Left forelimb (tissue), 1 donor: ENCODE measurements at regions not wholly inside any gene's neighbourhood (a gene's known extent, or its start where the extent isn't known, plus 50 kb on each side); places are given as distances from the start of the nearest gene placed in this dataset.
"Not testable (repeated sequence)": the region's sequence is repeated elsewhere in the genome, so short reads cannot be mapped to it uniquely, and the experiment has no call there.

Experiments
- DNase-seq: peaks from one replicate; pipeline ENCODE4 v3.0.0-alpha.2; 2018; ENCODE audit warnings: low spot score

DNA sequence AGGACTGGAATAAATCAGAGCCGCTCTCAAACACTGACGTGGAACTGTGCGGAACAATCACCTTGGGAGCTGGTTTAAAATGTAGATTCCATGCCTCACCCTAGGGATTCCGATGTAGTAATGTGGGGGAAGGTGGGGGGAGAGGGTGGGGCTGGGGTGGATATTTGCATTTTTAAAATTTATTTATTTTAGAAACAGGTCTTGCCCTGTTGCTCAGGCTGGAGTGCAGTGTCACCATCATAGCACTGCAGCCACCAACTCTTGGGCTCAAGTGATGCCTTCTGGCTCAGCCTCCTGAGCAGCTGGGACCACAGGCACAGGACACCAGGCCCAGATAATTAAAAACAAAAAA is 101.9 kb upstream of the SEC22B start:
- DNase-seq, result not testable (repeated sequence)

DNA sequence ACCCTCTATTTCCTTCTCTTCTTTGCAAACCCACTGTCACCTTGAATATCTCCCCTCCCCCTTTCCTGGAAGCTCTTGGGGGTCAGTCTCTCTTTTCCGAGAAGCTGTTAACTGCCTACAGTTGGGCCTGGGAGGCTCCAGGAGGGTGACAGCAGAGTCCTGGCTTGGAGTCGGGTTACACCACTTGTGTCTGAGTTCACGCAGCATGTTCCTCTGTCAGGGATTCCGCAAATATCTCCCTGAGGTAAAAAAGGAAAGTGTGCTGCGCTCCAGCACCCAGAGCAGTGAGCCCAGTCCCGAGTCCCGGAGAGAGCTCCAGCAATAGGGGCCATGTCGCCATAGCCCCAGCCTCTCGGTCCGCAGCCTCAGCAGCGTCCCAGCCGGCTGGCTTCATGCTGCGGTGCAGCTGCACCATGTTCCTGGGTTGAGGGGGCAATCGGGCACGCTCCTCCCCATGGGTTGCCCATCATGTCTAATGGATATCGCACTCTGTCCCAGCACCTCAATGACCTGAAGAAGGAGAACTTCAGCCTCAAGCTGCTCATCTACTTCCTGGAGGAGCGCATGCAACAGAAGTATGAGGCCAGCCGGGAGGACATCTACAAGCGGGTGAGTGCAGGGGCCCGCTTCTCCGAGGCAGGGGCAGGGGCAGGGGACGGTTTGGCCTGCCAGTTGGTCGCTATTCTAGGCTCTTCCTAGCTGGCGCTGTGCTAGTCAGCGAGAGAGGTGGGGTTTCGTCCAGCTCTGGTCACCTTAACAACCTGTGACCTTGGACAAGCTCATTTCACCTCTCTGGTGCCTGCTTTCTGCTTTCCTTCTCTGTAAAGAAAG is 101.3 kb upstream of the SEC22B start:
- not testable (repeated sequence) for DNase-seq

DNA sequence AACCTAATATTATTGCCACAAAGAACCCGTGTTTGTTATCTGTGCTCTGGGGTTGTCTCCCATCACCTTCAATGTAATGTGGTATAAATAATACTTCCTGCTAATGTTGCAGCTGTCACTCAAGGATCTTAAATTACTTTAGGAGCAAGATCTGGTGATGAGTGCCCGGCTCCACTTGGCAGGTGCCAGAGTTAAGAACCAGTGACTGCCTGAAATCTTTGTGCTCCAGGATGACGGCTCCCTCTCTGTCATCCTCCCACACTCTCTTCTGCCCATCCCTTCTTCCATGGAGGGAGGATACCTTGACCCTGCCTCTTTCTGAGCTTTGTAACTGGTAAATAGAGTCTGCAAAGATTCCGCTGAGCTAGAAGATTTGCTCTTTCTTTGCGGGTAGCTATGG is 100.4 kb upstream of the SEC22B start:
- DNase-seq, result not testable (repeated sequence)

DNA sequence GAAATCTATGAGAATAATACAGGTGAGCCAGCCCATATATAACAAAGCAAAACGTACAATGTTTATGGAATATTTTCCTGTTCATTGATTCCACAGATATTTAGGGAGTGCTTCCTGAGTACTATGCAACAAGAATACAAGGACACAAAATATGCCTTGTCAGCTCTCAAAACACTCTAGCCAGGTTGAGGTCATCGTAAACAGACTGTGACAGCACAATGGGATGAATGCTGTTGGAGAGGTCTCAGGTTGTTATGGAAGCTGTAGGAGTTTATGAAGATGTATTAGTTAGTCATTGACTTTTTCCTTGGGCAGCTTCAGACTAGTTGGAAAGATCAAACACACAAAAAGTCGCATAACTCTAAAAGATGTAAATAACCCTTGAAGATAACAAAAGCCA is 98.1 kb upstream of the SEC22B start:
- DNase-seq, result not testable (repeated sequence)

DNA sequence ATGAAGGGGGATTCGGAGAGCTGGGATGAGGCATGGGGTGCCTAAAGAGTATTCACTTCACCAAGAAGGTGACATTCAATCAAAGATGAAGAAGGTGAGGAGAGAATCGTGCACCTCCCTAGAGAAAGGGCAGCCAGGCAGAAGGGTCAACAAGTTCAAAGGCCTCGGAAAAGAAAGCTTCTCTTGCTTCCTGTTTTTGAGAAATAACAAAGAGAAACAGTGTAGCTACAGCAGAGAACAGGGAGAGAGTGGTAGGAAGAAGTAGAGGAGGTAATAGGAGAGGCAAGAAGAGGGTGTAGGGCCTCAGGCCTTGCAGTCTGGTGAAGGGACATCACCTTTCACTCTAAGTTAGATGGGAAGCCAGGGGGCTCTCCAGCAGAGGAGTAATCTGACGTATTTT is 97.0 kb upstream of the SEC22B start:
- DNase-seq, result not testable (repeated sequence)

DNA sequence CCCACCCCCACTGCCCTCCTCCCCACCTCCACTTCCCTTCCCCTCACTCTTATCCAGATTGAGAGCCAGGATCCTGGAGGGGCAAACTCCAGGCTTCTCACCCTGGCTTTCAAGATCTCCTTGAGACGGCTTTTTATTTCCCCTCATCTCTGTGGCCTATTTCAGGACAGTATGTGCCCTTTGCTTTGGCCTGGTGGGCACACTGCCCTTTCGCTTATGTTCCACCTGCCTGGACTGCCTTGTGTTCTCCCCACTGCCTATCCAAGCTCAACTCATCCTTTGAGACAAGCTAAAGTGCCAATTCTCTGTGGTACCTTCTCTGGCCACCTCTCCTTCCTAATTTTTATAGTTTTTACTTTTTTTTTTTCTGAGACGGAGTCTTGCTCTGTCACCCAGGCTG is 95.9 kb upstream of the SEC22B start:
- not testable (repeated sequence) for DNase-seq

DNA sequence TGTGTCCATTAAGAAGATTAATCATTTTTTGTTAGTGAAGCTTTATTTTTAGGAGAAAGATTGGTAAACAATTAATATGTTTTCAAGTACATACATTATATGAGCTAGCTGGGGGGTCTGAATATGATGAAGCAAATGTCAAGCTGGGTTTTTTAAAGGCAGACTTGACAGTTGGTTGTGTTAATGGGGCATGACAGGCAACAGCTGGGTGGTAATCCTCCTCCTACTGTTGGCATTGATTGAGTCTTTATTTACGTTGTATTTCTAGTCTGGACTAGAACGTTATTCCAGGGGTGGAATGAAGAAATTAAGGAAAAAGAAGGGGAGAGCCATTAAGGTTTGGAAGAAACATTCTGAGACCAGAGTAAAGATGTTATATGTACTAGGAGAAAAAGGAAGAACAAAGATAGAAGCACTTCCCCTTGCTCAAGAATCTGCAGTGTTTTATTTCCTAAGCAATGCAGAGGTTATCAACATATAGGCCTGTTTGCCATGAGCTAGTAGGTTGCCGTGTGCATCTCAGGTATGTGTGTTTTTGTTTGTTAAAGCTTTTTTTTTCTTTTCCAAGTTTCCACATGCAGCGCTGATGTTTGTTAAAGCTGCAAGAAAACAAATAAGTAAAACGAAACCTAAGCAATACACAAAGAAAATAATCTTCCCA is 95.4 kb upstream of the SEC22B start:
- not testable (repeated sequence) for DNase-seq

DNA sequence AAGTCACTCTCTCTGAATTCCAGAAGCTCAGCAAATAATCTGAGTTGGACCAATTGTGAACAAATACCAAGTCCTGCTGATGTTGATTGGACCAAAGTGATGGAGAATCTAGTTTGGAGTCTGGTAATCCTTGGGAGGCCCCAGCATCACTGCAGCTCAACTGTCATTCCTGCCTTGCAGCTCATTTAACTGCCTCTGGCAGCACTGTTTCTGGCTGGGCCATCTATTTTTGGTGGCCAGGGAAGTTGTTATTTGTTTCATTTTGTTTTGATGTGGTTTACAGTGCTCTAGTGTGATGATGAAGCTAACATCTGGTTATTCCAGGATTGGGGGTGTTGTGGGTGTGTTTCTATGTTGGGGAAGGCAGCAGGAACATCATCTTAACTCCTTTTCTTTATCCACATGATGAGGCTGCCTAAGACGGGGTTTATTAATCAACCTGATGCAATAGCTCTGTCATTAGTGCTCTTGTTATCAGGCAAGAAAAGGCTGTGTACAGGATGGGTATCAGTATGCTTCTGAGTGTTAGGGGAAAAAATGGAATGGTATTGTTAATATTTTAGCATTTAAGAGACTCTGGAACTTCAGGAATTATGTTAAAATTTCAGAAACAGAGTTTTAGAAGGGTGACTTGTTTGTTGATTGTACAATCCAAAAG is 91.7 kb upstream of the SEC22B start:
- DNase-seq, result not testable (repeated sequence)

DNA sequence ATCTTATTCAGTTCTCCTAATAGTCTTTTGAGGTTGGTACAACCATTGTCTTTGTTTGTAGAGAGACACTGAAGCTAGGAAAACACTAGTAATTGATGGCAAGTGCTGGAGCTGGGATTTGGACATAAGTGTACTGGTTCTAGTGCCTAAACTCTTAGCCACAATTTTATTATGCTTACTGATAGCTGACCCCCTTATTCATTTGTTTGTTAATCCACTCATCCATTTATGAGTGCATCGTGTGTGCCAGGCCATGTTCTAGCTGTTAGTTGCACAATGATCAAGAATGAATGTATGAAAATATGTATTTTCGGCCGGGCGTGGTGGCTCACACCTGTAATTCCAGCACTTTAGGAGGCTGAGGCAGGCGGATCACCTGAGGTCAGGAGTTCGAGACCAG is 88.2 kb upstream of the SEC22B start:
- not testable (repeated sequence) for DNase-seq

DNA sequence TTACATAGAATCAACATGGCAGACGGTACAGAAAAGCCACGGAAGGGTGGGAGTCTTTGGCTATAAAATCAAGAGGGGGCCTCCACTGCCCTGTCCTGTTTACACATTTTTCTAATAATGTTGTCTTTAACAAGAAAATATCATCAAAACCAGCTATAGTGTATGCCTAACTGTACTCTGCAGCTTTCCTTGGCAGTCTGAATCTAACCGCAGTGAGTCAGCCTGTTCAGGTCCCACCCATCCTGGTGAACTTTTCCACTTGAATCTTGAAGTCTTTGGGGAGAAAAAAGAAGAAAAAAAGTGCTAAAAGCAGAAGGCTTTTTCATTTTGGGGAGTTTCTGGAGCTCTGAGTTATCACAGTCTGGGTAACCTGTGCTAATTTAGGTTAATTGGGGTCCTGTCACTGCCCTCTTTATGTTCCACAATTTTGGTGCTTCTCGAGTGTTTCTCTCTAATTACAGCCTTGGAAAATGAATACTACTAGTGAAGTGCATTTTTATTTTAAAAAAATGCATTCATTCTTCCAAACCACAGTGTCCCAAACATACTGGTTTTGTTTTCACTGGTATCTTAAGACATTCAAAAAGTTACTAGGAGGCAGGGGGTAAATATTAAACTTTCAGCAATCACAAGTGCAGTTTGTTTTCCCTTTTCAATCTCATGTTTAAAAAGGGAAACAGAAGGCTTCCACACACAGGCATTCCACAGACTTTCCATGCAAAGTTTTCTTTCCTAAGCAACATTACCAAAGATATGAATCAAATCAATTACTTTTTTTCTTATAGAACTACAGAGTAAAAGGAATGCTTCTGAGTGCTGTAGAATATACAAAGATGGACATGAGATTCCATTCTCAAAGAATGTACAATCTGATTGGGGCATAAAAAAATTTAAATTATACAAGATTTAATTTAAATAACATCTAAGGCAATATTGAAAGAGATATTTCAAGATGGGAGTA is 86.8 kb upstream of the SEC22B start:
- not testable (repeated sequence) for DNase-seq

DNA sequence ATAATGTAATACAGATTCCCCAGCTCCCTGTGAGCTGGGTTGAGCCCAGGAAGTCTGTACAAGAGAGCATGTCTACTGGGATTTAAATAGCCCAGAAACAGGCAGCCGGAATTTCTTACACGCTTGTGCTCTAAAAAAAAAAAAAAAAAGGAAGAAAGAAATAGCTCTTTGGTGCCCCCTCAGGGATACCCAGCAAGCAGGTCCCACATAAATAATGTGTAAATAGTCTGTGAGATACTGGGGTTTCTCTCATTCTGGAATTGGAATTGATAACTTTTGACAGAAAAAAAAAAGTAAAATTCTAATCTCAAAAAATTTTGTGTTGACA is 81.4 kb upstream of the SEC22B start:
- DNase-seq, result not testable (repeated sequence)

DNA sequence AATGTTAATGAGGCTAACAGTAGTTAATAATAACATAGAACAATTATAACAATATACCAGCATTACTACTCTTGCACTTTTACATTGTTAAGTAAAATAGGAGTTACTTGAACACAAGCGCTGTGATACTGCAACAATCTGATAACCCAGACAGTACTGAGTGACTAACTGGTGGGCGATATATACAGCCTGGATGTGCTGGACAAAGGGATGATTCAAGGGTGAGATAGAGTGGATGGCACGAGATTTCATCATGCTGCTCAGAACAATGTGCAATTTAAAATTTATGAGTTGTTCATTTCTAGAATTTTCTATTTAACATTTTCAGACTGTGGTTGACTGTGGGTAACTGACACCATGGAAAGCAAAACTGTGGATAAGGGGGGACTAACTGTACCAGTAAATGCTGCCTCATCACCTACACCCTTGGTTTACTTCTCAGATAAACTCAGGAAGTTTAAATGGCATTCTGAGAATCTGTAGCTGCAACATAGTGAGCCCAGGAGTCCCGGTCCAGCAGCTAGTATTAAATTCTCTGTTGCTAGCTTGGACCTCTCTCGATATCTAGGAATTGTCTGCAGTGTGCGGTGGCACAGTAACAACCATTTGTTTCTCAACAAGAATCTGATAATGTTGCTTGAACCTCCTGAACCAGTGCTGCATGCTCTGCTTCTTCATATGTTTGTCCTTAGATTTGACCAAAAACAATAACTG is 80.9 kb upstream of the SEC22B start:
- DNase-seq, result not testable (repeated sequence)

DNA sequence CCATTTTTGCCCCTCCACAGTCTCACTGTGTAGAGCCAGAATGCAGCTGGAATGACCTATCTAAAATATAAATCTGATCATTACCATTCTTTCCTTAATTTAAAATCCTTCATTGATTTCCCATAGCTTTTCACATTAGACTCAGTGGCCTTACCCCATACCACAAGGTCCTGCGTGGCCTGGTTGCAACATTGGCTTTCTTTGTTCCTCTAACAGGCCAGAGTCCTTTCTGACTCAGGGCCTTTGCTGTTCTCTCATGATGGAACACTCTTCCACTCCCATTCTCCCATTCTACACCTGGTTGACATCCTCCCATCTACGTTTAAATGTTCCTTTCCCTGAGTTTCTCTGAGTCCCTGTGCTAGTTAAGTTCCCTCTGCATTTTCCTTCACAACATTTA is 74.4 kb upstream of the SEC22B start:
- not testable (repeated sequence) for DNase-seq

DNA sequence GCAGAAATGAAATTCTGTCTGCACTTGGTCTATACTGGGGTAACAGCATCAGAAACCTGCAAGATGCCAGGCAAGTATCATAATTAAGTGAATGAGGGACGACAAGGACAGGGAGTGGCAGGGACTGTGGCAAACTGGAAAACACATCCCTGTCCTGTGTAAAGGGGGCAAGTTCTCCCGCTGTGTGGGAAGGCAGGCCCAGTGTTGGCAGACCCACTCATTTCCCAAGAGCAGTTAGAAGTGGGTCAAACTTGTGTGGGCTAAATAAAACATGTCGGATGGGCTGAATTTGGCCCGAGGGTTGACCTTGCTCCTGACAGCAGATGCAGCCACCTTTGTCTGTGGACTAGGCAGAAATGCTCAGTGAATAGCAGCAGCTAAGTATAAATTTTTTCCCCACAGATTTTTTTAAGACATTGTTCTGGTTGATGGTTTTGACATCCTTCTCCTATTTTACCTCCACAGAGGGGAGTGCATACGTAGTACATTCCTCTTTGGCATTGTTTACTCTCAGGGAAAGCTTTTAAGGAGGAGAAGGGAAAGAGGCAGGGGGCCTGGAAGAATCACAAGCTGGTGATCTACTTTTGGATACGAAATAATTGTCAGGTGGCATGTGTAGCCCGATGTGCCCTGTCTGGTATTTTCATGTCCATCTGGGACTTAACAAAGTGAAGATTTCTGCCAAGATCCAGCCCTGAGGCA is 72.6 kb upstream of the SEC22B start:
- not testable (repeated sequence) for DNase-seq

DNA sequence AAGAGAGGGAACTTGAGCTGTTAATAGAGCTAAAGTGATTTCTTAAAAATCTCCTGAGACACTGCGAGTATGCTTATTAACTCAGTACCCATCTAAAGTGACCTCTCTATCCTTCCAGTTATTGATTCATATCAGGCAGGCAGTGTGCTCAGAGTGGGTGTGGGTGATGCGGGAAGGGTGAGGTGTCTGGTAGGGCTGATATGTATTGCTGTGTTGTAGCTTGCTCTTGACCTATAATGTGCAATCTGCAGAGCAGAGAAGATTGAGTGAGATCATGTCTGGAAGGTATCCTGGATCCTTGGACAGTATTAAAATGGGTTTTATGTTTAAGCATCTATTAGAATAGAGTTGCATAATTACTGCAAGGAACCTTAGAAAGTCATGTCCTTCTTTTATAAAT is 71.9 kb upstream of the SEC22B start:
- DNase-seq, result not testable (repeated sequence)

DNA sequence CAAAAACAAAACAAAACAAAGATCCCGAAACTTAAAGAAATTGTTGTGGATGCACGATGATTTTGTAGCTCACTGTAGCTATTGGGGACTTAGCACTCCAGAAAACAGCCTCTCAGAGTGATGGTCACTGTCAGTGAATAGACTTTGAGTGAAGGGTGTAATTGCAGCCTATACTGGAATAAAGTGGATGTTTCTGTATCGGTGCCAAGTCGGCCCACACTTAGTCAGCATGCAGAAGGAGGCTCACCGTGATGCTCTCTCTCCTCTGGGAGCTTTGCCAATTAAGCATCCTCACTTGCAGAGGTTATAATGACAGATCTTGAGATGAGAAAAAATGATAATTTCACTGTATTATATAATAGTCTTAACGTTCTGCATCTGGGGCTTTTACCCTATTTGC is 67.5 kb upstream of the SEC22B start:
- DNase-seq, result not testable (repeated sequence)

DNA sequence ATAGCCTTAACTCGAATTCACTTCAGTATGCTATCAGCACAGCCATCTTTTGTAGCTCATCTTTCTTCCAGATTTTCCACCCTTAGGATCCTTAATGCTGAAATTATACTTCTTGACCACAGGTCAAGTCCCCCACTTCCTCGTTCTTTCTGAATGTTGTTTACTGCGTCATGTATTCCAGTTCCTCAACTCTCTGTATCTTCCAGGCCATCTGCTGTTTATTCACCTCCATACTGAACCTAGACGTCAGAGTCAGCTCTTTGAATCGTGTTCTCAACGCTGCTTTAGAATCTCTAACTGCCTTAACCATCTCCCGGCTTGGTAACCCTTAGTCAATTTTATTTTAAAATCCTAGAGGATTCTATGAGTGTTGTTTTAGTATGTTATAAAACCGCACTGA is 66.3 kb upstream of the SEC22B start:
- not testable (repeated sequence) for DNase-seq

DNA sequence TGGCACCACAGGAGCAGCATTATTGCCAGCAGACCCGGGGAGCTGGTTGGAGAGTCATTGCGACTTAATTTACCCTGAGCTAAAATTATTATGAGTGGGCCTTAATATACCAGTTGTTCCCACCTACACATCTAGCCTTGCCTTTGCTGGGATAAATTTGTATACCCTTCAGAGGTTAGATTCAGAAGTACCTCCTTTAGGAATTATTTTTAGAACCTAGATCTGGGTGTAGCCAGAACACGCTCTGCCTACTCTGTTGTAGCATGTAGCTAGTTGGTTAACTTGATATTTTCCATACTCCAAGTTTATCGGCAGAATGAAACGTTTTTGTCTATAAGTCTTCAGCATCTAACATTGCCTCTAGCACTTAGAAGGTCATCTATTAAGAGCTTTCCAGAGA is 65.5 kb upstream of the SEC22B start:
- not testable (repeated sequence) for DNase-seq

DNA sequence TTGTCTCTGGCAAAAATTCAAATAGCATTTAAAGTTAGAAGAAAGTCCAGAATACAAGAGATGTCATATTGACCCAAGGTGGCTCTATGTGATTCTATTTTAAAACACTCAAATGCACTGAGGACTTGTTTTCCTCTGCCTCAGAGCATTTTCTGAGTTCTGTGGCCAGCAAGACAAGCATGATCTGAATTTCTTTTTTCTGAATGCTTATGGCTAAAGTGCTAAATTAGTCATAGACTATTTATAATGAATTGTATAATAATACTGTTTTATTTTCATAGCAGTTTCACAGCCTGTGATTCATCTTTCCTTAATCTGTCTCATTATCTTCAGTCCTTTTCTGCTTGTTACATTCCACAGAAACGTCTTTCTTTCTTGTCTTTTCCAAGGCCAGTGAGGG is 63.9 kb upstream of the SEC22B start:
- not testable (repeated sequence) for DNase-seq

DNA sequence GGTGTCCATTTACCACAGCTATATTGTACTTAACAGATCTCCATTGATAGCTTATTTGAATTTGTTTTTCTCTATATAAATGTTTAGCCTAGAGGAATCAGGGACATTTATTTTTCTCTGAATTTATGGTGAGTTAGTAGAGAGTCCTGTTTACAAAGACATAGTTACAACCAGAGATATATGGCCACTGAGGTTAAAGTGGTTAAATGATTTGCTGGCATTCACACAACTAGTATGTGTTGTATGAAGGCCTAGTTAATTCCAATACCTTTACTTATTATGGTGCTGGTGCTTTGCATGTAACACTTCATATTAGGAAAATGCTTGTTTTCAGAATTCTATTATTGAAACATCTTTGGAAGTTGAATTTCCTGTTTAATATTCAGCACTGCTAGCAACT is 63.0 kb upstream of the SEC22B start:
- not testable (repeated sequence) for DNase-seq

DNA sequence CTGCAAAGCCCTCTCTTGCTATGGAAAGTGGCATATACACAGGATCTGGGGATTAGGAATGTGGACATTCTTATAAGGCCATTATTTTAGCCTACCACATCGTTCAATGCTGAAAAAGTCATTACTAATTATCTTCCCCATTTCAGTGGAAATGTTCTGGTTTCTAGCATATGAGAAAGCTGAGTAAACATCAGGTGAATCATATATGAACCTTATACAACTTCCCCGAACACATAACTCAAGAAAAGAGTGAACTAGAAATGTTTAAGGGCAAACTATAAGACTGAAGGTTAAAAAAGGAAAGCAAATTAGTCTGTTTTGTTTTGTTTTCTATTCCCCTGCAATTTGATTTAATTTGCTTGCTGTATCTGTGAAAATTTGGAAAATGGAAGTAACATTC is 62.5 kb upstream of the SEC22B start:
- not testable (repeated sequence) for DNase-seq
